ENCODE measurements at regions not wholly inside any gene's neighbourhood (a gene's known extent, or its start where the extent isn't known, plus 50 kb on each side); places are given as distances from the start of the nearest gene placed in this dataset.
"Not testable (repeated sequence)": the region's sequence is repeated elsewhere in the genome, so short reads cannot be mapped to it uniquely, and the experiment has no call there.

- DNase-seq (ENCODE audit: low read depth in 3 of 3): no peak
These were observed 189.7 kb downstream of the C7orf25 start for GRCh38 chr7:42722198-42722597.

GRCh38 chr7:42720991-42721796 lies 190.7 kb downstream of the C7orf25 start:
- DNase-seq (ENCODE audit: low read depth in 3 of 3): no peak

DNA sequence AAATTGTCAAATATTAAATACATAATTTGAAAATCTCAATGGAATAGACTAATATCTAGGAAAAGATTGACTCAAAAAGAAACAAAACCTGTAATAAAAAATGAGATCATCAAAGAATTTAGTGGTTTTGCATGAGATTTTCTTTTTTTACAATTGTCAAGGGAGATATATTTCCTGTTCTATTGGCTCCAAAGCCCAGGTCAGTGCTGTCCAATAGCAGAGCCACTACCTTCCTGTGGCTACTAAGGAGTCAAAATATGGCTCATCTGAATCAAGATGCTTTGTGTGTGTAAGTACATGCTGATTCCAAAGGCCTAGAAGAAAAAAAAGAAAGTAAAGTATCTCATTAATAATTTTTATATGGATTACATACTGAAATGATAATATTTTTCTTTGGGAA lies 191.9 kb downstream of the C7orf25 start:
- no peak for DNase-seq (ENCODE audit: low read depth in 3 of 3)

GRCh38 chr7:42718466-42718865 lies 193.4 kb downstream of the C7orf25 start:
- DNase-seq (ENCODE audit: low read depth in 3 of 3): not testable (repeated sequence)

DNA sequence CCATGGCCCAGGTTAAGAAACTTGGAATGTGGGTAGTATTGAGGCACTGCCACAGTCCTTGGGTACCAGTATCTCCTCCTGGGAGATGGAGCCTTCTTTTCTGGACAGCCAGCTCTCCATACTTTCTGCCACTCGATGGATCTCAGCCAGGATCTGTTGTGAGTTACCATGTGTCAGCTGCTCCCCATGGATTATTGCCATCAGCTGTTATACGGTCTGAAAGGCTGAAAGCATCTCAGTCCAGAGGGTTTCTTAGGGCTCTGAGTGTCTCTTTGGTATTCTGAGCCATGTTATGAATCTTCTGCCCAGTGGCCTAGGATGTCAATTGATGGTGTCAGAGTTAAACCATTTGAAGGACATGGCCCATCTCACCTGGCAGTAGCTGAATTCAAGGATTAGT lies 197.5 kb downstream of the C7orf25 start:
- DNase-seq (ENCODE audit: low read depth in 3 of 3): no peak

DNA sequence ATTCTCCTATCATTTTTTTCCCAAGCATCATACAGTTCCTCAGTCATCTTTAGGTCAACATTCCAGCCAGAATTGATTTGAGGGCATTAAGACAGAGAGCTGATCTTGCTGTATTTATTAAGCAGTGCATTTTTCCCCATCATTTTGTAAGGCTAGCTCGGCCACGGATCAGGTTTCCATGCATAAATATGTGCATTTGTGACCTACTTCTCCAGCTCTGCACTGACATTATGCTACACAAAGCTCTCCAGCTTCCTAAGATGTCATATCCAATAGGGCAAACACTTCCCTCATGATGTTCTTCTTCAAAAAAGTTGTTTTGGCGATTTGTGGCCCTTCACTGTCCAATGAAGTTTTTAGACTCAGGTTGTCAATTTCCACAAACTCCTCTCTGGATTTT lies 202.6 kb downstream of the C7orf25 start:
- DNase-seq (ENCODE audit: low read depth in 3 of 3): no peak

DNA sequence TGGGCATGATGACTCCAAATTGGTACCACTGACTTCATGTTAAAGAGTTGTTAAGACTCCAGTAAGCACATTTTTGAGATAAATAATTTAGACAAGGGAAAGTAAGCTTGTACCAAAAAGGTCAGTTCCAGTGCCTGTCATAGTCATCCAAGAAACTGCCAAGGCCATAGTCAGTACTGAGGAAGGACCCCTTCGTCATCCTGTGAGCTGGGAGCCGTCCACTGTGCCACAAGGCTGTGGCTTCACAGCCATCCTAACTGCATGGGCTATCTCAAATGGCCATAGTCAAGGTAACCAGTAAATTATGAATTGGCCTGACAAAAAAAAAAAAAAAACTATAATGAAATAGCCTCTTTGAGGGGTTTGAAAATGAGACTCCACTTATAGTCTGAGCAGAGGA lies 207.2 kb downstream of the C7orf25 start:
- no peak for DNase-seq (ENCODE audit: low read depth in 3 of 3)

DNA sequence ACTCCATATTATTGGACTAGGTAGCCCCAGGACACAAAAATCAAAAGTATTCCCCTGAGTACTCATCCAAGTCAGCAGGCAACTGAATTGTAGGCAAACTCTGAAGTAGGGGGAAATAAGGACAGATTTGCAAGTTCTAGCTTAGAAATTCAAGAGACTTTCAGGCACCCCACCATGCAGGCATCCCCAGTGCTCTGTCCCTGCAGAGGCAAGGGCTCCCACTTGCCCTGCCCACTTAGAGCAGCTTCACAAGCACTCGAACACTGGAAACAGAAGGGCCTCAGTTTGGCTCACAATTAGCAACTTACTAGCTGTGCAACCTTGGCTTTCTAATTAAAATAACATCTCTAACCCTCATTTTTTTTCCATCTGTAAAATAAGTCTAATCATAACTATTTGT lies 209.2 kb downstream of the C7orf25 start:
- DNase-seq (ENCODE audit: low read depth in 3 of 3): no peak

- DNase-seq (ENCODE audit: low read depth in 3 of 3): no peak
These were observed 211.2 kb downstream of the C7orf25 start for GRCh38 chr7:42700406-42701327.

DNA sequence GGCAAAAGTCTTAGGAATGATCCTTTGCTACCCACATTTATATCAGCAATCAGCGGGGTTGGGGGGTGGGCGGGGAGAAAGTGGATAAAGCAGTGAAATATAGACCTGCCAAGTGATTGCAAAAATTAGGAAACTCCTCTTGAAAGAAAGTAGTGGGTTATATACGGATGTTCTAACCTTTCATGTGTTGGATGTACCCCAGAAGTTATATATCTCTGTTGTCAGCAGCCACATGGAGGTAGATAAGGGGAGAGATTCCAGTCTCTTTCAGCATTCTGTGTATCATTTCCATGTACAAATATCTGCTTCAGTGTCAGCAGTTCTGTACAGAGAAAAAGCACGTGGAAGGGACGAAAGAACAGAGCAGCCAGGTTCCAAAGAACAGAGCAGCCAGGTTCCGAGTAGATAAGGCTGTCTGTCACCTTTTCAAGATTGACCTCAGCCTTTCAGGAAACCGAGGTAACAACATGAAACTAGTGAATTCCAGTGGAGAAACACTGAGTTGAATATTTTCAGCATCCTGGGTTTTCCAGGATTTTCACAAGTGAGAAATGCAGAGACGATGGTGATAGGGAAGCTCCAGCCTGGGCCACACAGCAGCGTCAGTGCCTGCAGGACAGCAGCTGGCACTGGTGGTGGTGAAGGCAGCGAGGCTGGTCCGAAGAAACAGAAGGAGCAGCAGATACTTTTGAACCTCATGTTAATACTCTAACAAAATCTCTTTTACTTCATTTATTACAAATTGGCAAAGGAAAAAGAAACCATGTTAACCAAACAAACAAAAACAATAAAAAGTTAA lies 212.3 kb downstream of the C7orf25 start:
- DNase-seq (ENCODE audit: low read depth in 3 of 3): no peak

DNA sequence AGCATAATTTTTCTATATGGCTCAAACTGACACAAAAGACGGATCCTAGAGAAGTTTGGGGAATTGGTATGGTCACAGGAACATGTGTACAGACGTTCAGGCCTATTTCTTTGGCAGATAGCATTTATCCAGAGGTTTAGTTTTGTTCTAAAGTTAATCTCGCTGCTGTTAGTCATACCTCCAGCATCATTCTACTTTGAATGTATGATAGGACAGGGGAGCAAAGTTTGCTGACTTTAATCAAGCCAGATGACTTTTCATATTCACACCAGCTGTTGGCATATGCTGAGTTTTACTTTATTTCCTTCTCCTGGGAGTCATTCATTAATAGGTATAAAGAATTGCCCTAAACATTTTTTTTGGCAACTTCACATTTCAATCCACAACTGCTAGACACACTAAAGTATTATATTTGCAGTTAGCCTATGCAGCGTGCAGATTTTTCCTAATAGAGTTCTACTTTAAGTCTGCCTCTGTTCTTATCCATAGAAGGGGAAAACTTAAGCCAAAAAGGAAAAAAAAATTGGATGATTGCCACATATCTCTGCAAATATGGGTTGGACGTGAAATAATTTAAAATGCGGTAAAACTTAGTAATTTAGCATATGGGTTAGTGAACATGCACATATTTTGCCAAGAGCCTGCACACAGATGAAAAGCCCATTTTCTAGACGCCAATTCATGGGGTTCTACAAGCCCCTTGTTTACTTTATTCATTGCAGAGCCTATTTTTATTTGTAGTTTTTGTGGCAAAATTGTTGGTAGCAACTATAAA lies 213.1 kb downstream of the C7orf25 start:
- no peak for DNase-seq (ENCODE audit: low read depth in 3 of 3)

GRCh38 chr7:42694894-42695507 lies 216.9 kb downstream of the C7orf25 start:
- DNase-seq (ENCODE audit: low read depth in 3 of 3): no peak

- DNase-seq (ENCODE audit: low read depth in 3 of 3): no peak
These were observed 218.1 kb downstream of the C7orf25 start for GRCh38 chr7:42693722-42694121.

DNA sequence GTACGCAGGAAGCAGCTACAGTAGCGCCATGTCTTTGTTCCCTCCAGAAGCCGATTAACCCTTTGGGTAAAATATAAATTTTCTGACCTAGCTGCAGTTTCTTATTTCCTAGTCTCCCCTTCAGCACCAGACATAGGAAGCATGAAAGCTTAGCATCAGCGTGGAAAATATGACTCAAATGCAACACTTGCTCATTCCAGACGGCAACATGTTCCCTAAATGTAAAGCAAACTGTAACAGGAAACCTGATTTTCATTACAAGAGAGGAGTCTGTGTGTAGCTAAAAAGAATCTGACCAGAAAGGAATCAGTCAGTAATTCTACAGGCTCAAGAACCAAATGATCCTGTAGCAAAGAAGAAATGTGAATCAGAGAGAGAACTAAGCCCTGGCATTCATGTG lies 219.2 kb downstream of the C7orf25 start:
- DNase-seq (ENCODE audit: low read depth in 3 of 3): no peak

- DNase-seq (ENCODE audit: low read depth in 3 of 3): no peak
These were observed 220.9 kb downstream of the C7orf25 start for GRCh38 chr7:42690794-42691639.

- no peak for DNase-seq (ENCODE audit: low read depth in 3 of 3)
These were observed 222.2 kb downstream of the C7orf25 start for GRCh38 chr7:42689626-42690025.

DNA sequence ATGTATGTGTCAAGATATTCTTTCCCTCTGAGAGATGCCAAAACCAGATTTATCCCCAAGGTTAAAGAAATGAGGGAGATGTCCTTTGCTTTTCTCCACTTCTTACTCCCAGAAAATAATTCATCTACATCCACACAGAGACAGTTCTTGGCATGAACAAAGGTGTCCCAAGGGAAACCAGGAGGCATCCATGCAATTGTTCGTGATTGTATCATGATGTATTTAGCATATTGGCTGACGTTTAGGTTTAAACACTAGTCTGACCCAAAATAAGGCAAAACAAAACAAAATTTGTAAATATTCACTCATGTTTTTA lies 223.9 kb downstream of the C7orf25 start:
- no peak for DNase-seq (ENCODE audit: low read depth in 3 of 3)

DNA sequence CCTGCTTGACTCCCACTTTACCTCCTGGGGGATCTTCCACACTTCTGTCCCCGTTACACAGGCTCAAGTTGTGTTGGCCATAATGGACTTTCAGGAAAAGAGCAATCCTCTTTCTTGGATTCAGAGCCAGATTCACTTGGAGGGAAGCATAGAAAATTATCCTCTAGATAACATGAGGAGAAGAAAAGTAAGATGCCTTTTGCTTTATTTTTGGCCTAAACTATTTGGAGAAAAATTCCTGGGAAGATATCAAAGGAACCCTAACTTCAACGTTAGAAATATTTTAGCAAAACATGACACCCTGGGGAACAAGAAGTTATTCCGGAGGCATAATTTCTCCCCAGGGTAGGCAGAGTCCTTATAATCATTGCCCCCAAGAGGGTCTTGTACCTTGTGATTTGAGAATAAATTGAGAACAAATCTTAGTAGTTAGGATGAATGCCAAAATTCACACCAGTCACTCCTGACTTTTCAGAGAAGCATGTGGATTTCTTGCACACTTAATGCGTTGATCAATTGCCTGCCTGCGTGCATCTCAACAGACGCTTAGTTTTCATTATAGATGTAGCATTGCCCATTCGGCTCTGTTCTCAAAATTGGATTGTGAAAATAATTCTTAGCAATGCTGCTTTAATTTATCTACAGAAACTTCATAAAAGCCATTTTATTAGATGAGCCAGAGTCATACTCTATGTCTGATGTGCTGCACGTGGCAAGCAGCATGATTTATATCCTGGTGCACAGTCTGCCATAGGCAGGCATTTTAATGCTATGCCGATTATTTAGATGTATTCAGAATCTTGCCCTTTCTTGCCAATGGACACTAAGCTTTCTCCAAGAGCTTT lies 224.4 kb downstream of the C7orf25 start:
- no peak for DNase-seq (ENCODE audit: low read depth in 3 of 3)

DNA sequence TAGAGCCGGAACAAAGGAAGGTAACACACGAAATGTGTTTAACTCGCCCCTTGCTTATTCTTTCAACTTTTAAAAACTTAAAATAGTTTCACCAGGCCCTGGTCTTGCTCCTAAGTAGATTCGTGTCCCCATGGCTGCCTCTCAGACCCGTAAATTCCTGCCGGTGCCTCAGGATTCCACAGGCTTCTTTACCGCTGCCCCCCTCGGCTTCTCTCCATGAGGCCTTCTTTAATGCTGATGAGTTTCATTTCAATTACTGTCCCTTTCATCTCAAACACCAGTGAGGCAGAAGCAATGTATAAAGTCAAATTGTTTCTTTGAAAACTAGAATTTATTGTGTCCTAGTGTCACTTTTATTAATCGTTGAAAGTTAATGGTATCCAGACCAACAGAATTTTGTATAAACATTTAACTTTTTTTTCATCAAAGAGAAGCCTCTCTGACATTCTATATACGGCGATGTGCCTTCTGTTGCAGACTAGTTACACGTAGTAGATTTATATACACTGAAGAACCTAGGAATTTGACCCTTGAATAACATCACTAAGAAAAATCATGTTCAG lies 225.2 kb downstream of the C7orf25 start:
- no peak for DNase-seq (ENCODE audit: low read depth in 3 of 3)
